C4-2B (cell line): ENCODE measurements at regions not wholly inside any gene's neighbourhood (a gene's known extent, or its start where the extent isn't known, plus 50 kb on each side); places are given as distances from the start of the nearest gene placed in this dataset.

ENCODE experiments used
- H3K27ac ChIP-seq: fragments of 450-650 bp; 2 replicates; pipeline ENCODE4 v1.5.1; 2017
- CTCF ChIP-seq: fragments of 450-650 bp; conservative IDR thresholded peaks from 2 replicates; pipeline ENCODE4 v1.5.1; 2017; ENCODE audit warnings: mild to moderate bottlenecking
- ZFX ChIP-seq: fragments of 450-650 bp; IDR thresholded peaks from 2 replicates; pipeline ENCODE4 v1.6.1; 2017

GRCh38 chr7:26489391-26489790, 197.7 kb downstream of the SNX10 start:
- no peak overlapping the region for H3K27ac ChIP-seq
- TF ChIP-seq ZFX (no peak), CTCF (no peak)

GRCh38 chr7:26489906-26490639, 198.4 kb downstream of the SNX10 start:
- H3K27ac ChIP-seq, result no peak overlapping the region
- no peak for TF ChIP-seq ZFX
- TF ChIP-seq CTCF, result no peak

GRCh38 chr7:26490640-26491624, 199.3 kb downstream of the SNX10 start:
- H3K27ac ChIP-seq, result no peak overlapping the region
- TF ChIP-seq ZFX (no peak), CTCF (no peak)

DNA sequence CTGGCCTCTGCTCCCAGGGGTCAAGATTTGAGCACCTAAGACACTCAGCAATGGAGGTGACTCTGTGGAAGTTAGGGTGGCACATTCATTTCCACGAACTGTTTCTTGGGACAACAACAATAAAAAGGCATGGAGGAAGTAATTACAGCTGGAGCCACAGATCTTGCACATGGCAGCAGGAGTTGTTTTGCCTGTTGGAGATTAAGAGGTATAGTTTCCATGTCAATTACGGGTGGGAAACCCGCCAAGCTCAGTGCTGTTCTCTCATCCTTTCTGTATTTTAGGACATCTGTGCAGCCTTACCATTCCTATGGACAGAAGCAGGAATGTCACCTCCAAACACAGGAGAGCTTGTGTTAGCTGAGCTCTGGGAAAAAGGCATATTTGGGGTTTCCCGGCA, 201.2 kb downstream of the SNX10 start:
- TF ChIP-seq ZFX, result no peak
- TF ChIP-seq CTCF, result no peak
- H3K27ac ChIP-seq, result no peak overlapping the region

DNA sequence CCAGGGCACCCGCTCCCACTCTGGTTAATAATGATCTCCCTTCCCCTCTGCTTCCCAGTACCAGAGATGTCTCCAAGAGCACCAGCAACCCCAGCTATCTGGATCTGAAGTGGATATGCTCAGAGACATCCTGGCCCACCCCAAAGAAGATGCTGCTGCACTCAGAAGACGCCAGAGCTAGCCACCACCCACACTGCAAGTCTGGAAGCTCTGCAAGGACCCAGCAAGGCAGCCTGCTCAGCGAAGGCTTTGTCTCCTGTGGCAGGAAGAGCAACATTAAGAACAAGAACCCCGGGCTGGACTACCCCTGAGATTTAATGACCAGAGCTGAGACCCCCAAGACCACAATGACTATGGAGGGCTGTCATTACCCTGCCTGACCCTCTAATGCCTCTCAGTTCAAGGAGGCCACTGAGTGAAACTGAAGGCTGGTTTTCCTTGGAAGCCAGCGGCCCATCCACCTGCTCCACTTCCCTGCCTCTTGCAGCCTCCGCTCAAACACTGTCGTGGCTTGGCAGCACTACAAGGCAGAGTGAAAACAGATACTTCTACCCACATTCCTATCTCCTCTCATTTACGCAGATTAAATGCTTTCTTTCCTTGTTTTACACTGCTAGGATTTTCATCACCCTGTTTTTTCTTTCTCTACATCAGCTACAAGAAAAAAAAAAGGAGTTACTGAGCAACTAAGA, 202.2 kb downstream of the SNX10 start:
- H3K27ac ChIP-seq, result no peak overlapping the region
- TF ChIP-seq ZFX, result no peak
- TF ChIP-seq CTCF, result no peak

DNA sequence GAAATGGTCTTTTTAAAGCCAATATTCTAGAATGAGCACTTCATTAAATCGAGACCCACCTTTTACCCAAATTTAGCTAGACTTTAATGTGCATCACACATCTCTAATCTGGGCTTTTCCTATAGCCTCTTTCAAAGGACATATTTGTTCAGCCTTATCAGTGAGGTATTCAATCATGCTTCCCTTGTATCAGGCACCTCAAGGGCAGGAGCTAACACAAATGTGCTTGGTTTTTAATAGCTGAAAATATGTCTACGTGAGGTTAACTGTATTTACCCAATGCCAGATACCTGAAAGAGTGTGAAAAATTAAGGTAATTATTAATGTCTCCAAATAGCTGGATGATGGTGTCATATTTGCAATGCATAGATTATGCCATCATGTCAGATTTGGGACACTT, 203.9 kb downstream of the SNX10 start:
- H3K27ac ChIP-seq, result no peak overlapping the region
- no peak for TF ChIP-seq ZFX
- TF ChIP-seq CTCF, result no peak
